IPS-15b (cell line): ENCODE measurements at regions not wholly inside any gene's neighbourhood (a gene's known extent, or its start where the extent isn't known, plus 50 kb on each side); places are given as distances from the start of the nearest gene placed in this dataset.
A peak's percentile ranks its signal among the peaks of the same experiment; 100 is the strongest.
"Not testable (repeated sequence)": the region's sequence is repeated elsewhere in the genome, so short reads cannot be mapped to it uniquely, and the experiment has no call there.

Experiments used
- H3K27me3 ChIP-seq: one replicate; pipeline ENCODE4 v1.6.1; 2013; ENCODE audit warnings: low read length; ENCODE audit not compliant: control insufficient read depth, insufficient read depth
- H3K36me3 ChIP-seq: one replicate; pipeline ENCODE4 v1.6.1; 2013; ENCODE audit warnings: low read length; ENCODE audit not compliant: control insufficient read depth, insufficient read depth
- H3K4me1 ChIP-seq: one replicate; pipeline ENCODE4 v1.6.1; 2013; ENCODE audit warnings: mild to moderate bottlenecking, low read length; ENCODE audit not compliant: control insufficient read depth, insufficient read depth
- H3K4me3 ChIP-seq: one replicate; pipeline ENCODE4 v1.5.1; 2013; ENCODE audit warnings: low read depth, low read length
- H3K9ac ChIP-seq: one replicate; pipeline ENCODE4 v1.6.1; 2013; ENCODE audit warnings: low read depth, mild to moderate bottlenecking, low read length
- H3K9me3 ChIP-seq: one replicate; pipeline ENCODE4 v1.6.1; 2013; ENCODE audit warnings: mild to moderate bottlenecking, low read length; ENCODE audit not compliant: control insufficient read depth, insufficient read depth

- peaks cover 1% of the 10 kb centered on the region for H3K4me1 ChIP-seq
- no peaks in the 10 kb centered on the region for H3K36me3 ChIP-seq
- no peak overlapping the region for H3K9ac ChIP-seq
- no peaks in the 10 kb centered on the region for H3K9me3 ChIP-seq
- H3K4me3 ChIP-seq, result no peak overlapping the region
- no peaks in the 10 kb centered on the region for H3K27me3 ChIP-seq
These were observed 393.4 kb downstream of the ZFHX3 start for GRCh38 chr16:72654535-72654934.

GRCh38 chr16:72649254-72649944 is 398.5 kb downstream of the ZFHX3 start:
- H3K9me3 ChIP-seq, result no peaks in the 10 kb centered on the region
- no peak overlapping the region for H3K4me3 ChIP-seq
- H3K9ac ChIP-seq, result no peak overlapping the region
- H3K4me1 ChIP-seq, result peaks cover 9% of the 10 kb centered on the region
- H3K27me3 ChIP-seq, result no peaks in the 10 kb centered on the region
- H3K36me3 ChIP-seq, result no peaks in the 10 kb centered on the region

GRCh38 chr16:72646615-72647014 is 401.3 kb downstream of the ZFHX3 start:
- H3K9me3 ChIP-seq, result no peaks in the 10 kb centered on the region
- no peak overlapping the region for H3K9ac ChIP-seq
- H3K27me3 ChIP-seq, result no peaks in the 10 kb centered on the region
- no peaks in the 10 kb centered on the region for H3K36me3 ChIP-seq
- no peak overlapping the region for H3K4me3 ChIP-seq
- H3K4me1 ChIP-seq, result peaks cover 9% of the 10 kb centered on the region

GRCh38 chr16:72645538-72645937 is 402.4 kb downstream of the ZFHX3 start:
- Histone ChIP-seq H3K4me1 (peaks cover 9% of the 10 kb centered on the region), H3K4me3 (no peak overlapping the region), H3K36me3 (no peaks in the 10 kb centered on the region), H3K27me3 (no peaks in the 10 kb centered on the region), H3K9ac (no peak overlapping the region), H3K9me3 (no peaks in the 10 kb centered on the region)

GRCh38 chr16:72644911-72645310 is 403.0 kb downstream of the ZFHX3 start:
- peaks cover 9% of the 10 kb centered on the region for H3K4me1 ChIP-seq
- H3K4me3 ChIP-seq, result no peak overlapping the region
- no peak overlapping the region for H3K9ac ChIP-seq
- no peaks in the 10 kb centered on the region for H3K36me3 ChIP-seq
- no peaks in the 10 kb centered on the region for H3K27me3 ChIP-seq
- no peaks in the 10 kb centered on the region for H3K9me3 ChIP-seq

- Histone ChIP-seq H3K4me3 (no peak overlapping the region), H3K36me3 (no peaks in the 10 kb centered on the region), H3K27me3 (no peaks in the 10 kb centered on the region), H3K9ac (no peak overlapping the region), H3K4me1 (no peaks in the 10 kb centered on the region), H3K9me3 (no peaks in the 10 kb centered on the region)
These were observed 408.4 kb downstream of the ZFHX3 start for GRCh38 chr16:72639494-72639893.

- Histone ChIP-seq H3K27me3 (no peaks in the 10 kb centered on the region), H3K36me3 (no peaks in the 10 kb centered on the region), H3K9ac (no peak overlapping the region), H3K4me3 (no peak overlapping the region), H3K4me1 (no peaks in the 10 kb centered on the region), H3K9me3 (no peaks in the 10 kb centered on the region)
These were observed 410.6 kb downstream of the ZFHX3 start for GRCh38 chr16:72637306-72637705.

- H3K9ac ChIP-seq, result no peak overlapping the region
- H3K4me3 ChIP-seq, result no peak overlapping the region
- H3K27me3 ChIP-seq, result no peaks in the 10 kb centered on the region
- no peaks in the 10 kb centered on the region for H3K36me3 ChIP-seq
- H3K4me1 ChIP-seq, result no peaks in the 10 kb centered on the region
- H3K9me3 ChIP-seq, result no peaks in the 10 kb centered on the region
These were observed 412.2 kb downstream of the ZFHX3 start for GRCh38 chr16:72635694-72636093.

- H3K9me3 ChIP-seq, result no peaks in the 10 kb centered on the region
- H3K36me3 ChIP-seq, result no peaks in the 10 kb centered on the region
These were observed 412.8 kb downstream of the ZFHX3 start for GRCh38 chr16:72635104-72635503.

GRCh38 chr16:72627182-72627896 is 420.6 kb downstream of the ZFHX3 start:
- not testable (repeated sequence) for H3K36me3 ChIP-seq, H3K9me3 ChIP-seq, H3K27me3 ChIP-seq, H3K4me1 ChIP-seq, H3K9ac ChIP-seq
- H3K4me3 ChIP-seq, result peak overlapping the region; percentile 53

More at GRCh38 chr16:72635104-72635503, 412.8 kb downstream of the ZFHX3 start:
- Histone ChIP-seq H3K4me3 (no peak overlapping the region), H3K4me1 (no peaks in the 10 kb centered on the region), H3K27me3 (no peaks in the 10 kb centered on the region), H3K9ac (no peak overlapping the region)

- H3K27me3 ChIP-seq, result no peaks in the 10 kb centered on the region
- peaks cover 5% of the 10 kb centered on the region for H3K4me1 ChIP-seq
- H3K4me3 ChIP-seq, result peak overlapping the region; percentile 53
- no peak overlapping the region for H3K9ac ChIP-seq
- no peaks in the 10 kb centered on the region for H3K36me3 ChIP-seq
- no peaks in the 10 kb centered on the region for H3K9me3 ChIP-seq
These were observed 421.3 kb downstream of the ZFHX3 start for GRCh38 chr16:72626623-72627022.

- Histone ChIP-seq H3K27me3 (no peaks in the 10 kb centered on the region), H3K4me3 (no peak overlapping the region), H3K9ac (no peak overlapping the region), H3K9me3 (no peaks in the 10 kb centered on the region), H3K36me3 (no peaks in the 10 kb centered on the region), H3K4me1 (peaks cover 2% of the 10 kb centered on the region)
These were observed 426.3 kb downstream of the ZFHX3 start for GRCh38 chr16:72621651-72622050.
